ENCODE measurements at regions not wholly inside any gene's neighbourhood (a gene's known extent, or its start where the extent isn't known, plus 50 kb on each side); places are given as distances from the start of the nearest gene placed in this dataset.

GRCh38 chr3:182243625-182244024 is 531.9 kb downstream of the SOX2 start:
- no peak for DNase-seq
- Histone ChIP-seq H3K36me3 (ENCODE audit: low read depth) (no peaks in the 10 kb centered on the region), H3K4me3 (no peak overlapping the region), H4K20me1 (ENCODE audit: insufficient read depth) (no peaks in the 10 kb centered on the region), H3K4me2 (ENCODE audit: unreplicated experiment) (no peak overlapping the region), H3K27ac (no peak overlapping the region), H3K9me2 (ENCODE audit: insufficient read depth) (no peaks in the 10 kb centered on the region), H3K27me3 (replicated peaks; ENCODE audit: insufficient read depth) (no peaks in the 10 kb centered on the region), H3K9me3 (ENCODE audit: low read depth) (no peaks in the 10 kb centered on the region), H3F3A (ENCODE audit: insufficient read depth) (no peaks in the 10 kb centered on the region), H2AFZ (no peak overlapping the region), H3K4me1 (ENCODE audit: insufficient read depth) (no peaks in the 10 kb centered on the region), H3K9ac (no peak overlapping the region), H3K79me2 (ENCODE audit: insufficient read depth) (no peaks in the 10 kb centered on the region)
- TF ChIP-seq EZH2phosphoT487 (IDR thresholded peaks at IDR 0.05; ENCODE audit: insufficient read depth, low read depth): no peak
- 0 to 4% methylated on average over 1 of the region's 1 CpG for WGBS, 2 experiments (ENCODE audit: low coverage in 1 of 2, low lambda C conversion rate in 2 of 2, missing lambda C conversion rate in 2 of 2)
- in situ Hi-C loops (cut with MboI): no loop called here

DNA sequence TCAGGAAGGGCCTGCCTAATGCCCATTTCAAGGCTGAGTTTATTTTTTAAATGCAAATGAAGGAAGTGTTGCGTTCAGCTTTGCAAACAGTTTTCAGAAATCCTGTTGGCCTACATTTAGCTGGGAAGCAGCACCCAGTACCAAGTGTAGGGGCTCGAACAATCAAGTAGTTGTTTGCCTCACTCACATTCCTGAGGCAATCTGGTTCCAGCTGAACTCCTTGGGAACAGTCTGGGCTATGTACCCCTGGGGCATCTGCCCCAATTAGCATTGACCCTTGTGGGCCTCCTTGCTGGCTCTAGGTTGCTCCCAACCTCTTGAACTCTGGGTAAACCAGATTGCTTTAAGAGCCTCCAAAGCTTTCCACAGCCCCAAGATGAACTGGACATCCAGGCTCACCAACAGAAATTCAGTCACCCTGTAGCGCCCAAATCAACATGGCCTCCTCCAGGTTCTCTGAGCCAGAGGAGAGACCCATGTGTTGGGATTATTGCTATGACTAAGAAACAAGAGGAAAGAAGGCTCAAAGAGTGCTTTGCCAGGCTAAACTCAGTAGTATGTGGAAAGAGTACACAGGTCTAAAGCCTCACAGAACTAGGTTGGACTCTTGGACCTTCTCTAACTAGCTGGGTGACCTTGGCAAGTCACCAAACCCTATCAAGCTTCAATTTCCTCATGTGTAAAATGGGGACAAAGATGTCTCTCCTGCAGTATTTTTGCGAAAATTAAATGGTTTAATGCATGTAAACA is 532.7 kb downstream of the SOX2 start:
- no peaks in the 10 kb centered on the region for H4K20me1 ChIP-seq (ENCODE audit: insufficient read depth)
- TF ChIP-seq EZH2 (IDR thresholded peaks at IDR 0.05; ENCODE audit: insufficient read depth, poor library complexity, severe bottlenecking): no peak
- TF ChIP-seq EZH2phosphoT487 (IDR thresholded peaks at IDR 0.05; ENCODE audit: insufficient read depth, low read depth): no peak
- no peaks in the 10 kb centered on the region for H3K9me2 ChIP-seq (ENCODE audit: insufficient read depth)
- no peak overlapping the region for H3K9ac ChIP-seq
- H3K4me2 ChIP-seq (ENCODE audit: unreplicated experiment): no peak overlapping the region
- no peaks in the 10 kb centered on the region for H3K9me3 ChIP-seq (ENCODE audit: low read depth)
- no peaks in the 10 kb centered on the region for H3K4me1 ChIP-seq (ENCODE audit: insufficient read depth)
- no peak for DNase-seq
- no peak overlapping the region for H3K27ac ChIP-seq
- H3F3A ChIP-seq (ENCODE audit: insufficient read depth): no peaks in the 10 kb centered on the region
- H2AFZ ChIP-seq: no peak overlapping the region
- 29 to 30% methylated on average over 4 of the region's 4 CpGs for WGBS, 2 experiments (ENCODE audit: low coverage in 1 of 2, low lambda C conversion rate in 2 of 2, missing lambda C conversion rate in 2 of 2)
- H3K4me3 ChIP-seq: no peak overlapping the region
- in situ Hi-C loops (cut with MboI): no loop called here
- H3K36me3 ChIP-seq (ENCODE audit: low read depth): no peaks in the 10 kb centered on the region
- no peaks in the 10 kb centered on the region for H3K79me2 ChIP-seq (ENCODE audit: insufficient read depth)
- no peaks in the 10 kb centered on the region for H3K27me3 ChIP-seq (replicated peaks; ENCODE audit: insufficient read depth)

DNA sequence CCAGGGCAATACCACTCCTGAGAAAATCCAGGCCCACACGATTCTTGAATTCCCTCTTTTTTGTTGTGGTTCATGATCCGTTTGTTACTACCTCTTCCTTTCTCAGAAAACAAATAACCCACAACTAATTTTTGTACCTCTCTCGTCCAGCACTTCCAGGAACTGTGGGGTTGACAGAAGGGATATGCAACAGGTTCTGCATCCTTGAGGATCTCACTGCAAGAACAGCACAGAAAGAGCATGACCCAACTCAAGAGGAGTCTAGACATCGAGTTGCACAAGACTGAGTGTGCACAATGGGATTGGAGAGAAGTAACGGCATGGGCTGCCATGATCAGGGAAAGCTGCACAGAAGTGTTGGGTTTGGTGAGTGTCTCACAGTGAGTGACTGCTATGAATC is 533.3 kb downstream of the SOX2 start:
- Histone ChIP-seq H3K9ac (no peak overlapping the region), H3K4me3 (no peak overlapping the region), H3K27ac (no peak overlapping the region), H2AFZ (no peak overlapping the region), H3K27me3 (replicated peaks; ENCODE audit: insufficient read depth) (no peaks in the 10 kb centered on the region), H3K79me2 (ENCODE audit: insufficient read depth) (no peaks in the 10 kb centered on the region), H4K20me1 (ENCODE audit: insufficient read depth) (no peaks in the 10 kb centered on the region), H3K9me3 (ENCODE audit: low read depth) (no peaks in the 10 kb centered on the region), H3K4me1 (ENCODE audit: insufficient read depth) (no peaks in the 10 kb centered on the region), H3K4me2 (ENCODE audit: unreplicated experiment) (no peak overlapping the region), H3K36me3 (ENCODE audit: low read depth) (no peaks in the 10 kb centered on the region), H3F3A (ENCODE audit: insufficient read depth) (no peaks in the 10 kb centered on the region), H3K9me2 (ENCODE audit: insufficient read depth) (no peaks in the 10 kb centered on the region)
- 17 to 21% methylated on average over 5 of the region's 5 CpGs for WGBS, 2 experiments (ENCODE audit: low coverage in 1 of 2, low lambda C conversion rate in 2 of 2, missing lambda C conversion rate in 2 of 2)
- no peak for DNase-seq
- TF ChIP-seq EZH2 (IDR thresholded peaks at IDR 0.05; ENCODE audit: insufficient read depth, poor library complexity, severe bottlenecking): no peak
- no peak for TF ChIP-seq EZH2phosphoT487 (IDR thresholded peaks at IDR 0.05; ENCODE audit: insufficient read depth, low read depth)
- in situ Hi-C loops (cut with MboI): no loop called here

DNA sequence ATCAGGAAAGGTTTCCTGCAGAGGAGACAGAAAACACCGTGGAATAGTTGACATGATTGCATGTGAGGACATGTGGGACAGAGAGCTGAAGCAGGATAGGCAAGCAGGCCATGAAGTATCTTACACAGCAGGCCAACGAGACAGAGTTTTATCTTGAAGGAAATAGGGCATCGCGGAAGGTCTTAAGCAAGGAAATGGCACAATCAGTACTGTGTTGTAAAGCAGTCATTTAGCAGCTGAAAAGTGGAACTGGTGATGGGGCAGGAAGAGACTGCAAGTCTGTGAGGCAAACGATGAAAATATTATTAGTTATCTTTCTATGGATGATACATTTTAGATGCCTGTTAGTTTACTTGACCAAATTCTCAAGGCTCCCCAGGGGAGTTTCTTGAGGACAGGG is 535.1 kb downstream of the SOX2 start:
- no peak overlapping the region for H3K4me3 ChIP-seq
- H2AFZ ChIP-seq: no peak overlapping the region
- 49 to 51% methylated on average over 5 of the region's 5 CpGs for WGBS, 2 experiments (ENCODE audit: low coverage in 1 of 2, low lambda C conversion rate in 2 of 2, missing lambda C conversion rate in 2 of 2)

More for the DNA sequence above, 535.1 kb downstream of the SOX2 start:
- H4K20me1 ChIP-seq (ENCODE audit: insufficient read depth): no peaks in the 10 kb centered on the region
- TF ChIP-seq EZH2phosphoT487 (IDR thresholded peaks at IDR 0.05; ENCODE audit: insufficient read depth, low read depth): no peak
- no peak for TF ChIP-seq EZH2 (IDR thresholded peaks at IDR 0.05; ENCODE audit: insufficient read depth, poor library complexity, severe bottlenecking)
- no peak overlapping the region for H3K27ac ChIP-seq
- H3K79me2 ChIP-seq (ENCODE audit: insufficient read depth): no peaks in the 10 kb centered on the region
- H3F3A ChIP-seq (ENCODE audit: insufficient read depth): no peaks in the 10 kb centered on the region
- H3K9ac ChIP-seq: no peak overlapping the region
- H3K4me1 ChIP-seq (ENCODE audit: insufficient read depth): no peaks in the 10 kb centered on the region
- in situ Hi-C loops (cut with MboI): no loop called here
- no peaks in the 10 kb centered on the region for H3K9me3 ChIP-seq (ENCODE audit: low read depth)
- H3K36me3 ChIP-seq (ENCODE audit: low read depth): no peaks in the 10 kb centered on the region
- H3K9me2 ChIP-seq (ENCODE audit: insufficient read depth): no peaks in the 10 kb centered on the region
- no peak overlapping the region for H3K4me2 ChIP-seq (ENCODE audit: unreplicated experiment)
- no peaks in the 10 kb centered on the region for H3K27me3 ChIP-seq (replicated peaks; ENCODE audit: insufficient read depth)
- DNase-seq: no peak

Data from GM23248 (cell line).